Endodermal cell (in vitro differentiated cells): ENCODE measurements at regions not wholly inside any gene's neighbourhood (a gene's known extent, or its start where the extent isn't known, plus 50 kb on each side); places are given as distances from the start of the nearest gene placed in this dataset.
"Not testable (repeated sequence)": the region's sequence is repeated elsewhere in the genome, so short reads cannot be mapped to it uniquely, and the experiment has no call there.

Source experiments
- DNase-seq: peaks from one replicate; pipeline ENCODE4 v3.0.0-alpha.2; 2017
- H3K27ac ChIP-seq: 2 replicates; pipeline ENCODE4 v1.5.1; 2013; ENCODE audit warnings: mild to moderate bottlenecking, low read depth, low read length, moderate library complexity
- H3K27me3 ChIP-seq: 2 replicates; pipeline ENCODE4 v1.6.1; 2013; ENCODE audit warnings: mild to moderate bottlenecking, low read length, moderate library complexity; ENCODE audit not compliant: insufficient read depth, control insufficient read depth, poor library complexity, severe bottlenecking
- H3K36me3 ChIP-seq: 2 replicates; pipeline ENCODE4 v1.7.0; 2013; ENCODE audit warnings: mild to moderate bottlenecking, low read length, moderate library complexity; ENCODE audit not compliant: control insufficient read depth, insufficient read depth
- H3K4me1 ChIP-seq: one replicate; pipeline ENCODE4 v1.7.0; 2013; ENCODE audit warnings: low read length; ENCODE audit not compliant: control insufficient read depth, insufficient read depth
- H3K4me3 ChIP-seq: 2 replicates; pipeline ENCODE4 v1.5.1; 2013; ENCODE audit warnings: mild to moderate bottlenecking, low read length, moderate library complexity
- H3K9ac ChIP-seq: 2 replicates; pipeline ENCODE4 v1.6.1; 2013; ENCODE audit warnings: mild to moderate bottlenecking, low read length, moderate library complexity; ENCODE audit not compliant: poor library complexity, severe bottlenecking; ENCODE audit errors: extremely low read depth
- H3K9me3 ChIP-seq: 2 replicates; pipeline ENCODE4 v1.6.1; 2013; ENCODE audit warnings: mild to moderate bottlenecking, low read length, moderate library complexity; ENCODE audit not compliant: control insufficient read depth
- H3K27ac Mint-ChIP-seq: 2 replicates; pipeline ENCODE4 v1.8.0; 2020; ENCODE audit warnings: mixed read lengths
- H3K27me3 Mint-ChIP-seq: 2 replicates; pipeline ENCODE4 v1.8.0; 2021; ENCODE audit warnings: mild to moderate bottlenecking, mixed read lengths; ENCODE audit not compliant: insufficient read depth
- H3K36me3 Mint-ChIP-seq: 2 replicates; pipeline ENCODE4 v1.8.0; 2020; ENCODE audit warnings: low read depth, mixed read lengths
- H3K4me1 Mint-ChIP-seq: 2 replicates; pipeline ENCODE4 v1.8.0; 2020; ENCODE audit warnings: mixed read lengths
- H3K4me3 Mint-ChIP-seq: 2 replicates; pipeline ENCODE4 v1.8.0; 2020; ENCODE audit warnings: mild to moderate bottlenecking, moderate library complexity, mixed read lengths
- H3K9me3 Mint-ChIP-seq: 2 replicates; pipeline ENCODE4 v1.8.0; 2020; ENCODE audit warnings: mild to moderate bottlenecking, mixed read lengths
- CTCF ChIP-seq: fragments of 200-600 bp; sonication (generic); conservative IDR thresholded peaks from 2 replicates; pipeline ENCODE4 v1.5.0; 2021; ENCODE audit warnings: antibody characterized with exemption, mild to moderate bottlenecking
- WGBS, 2 experiments: methylation state at CpG; one replicate each; pipeline versions ENCODE4 v1.1.5 to v1.1.7; 2013; ENCODE audit warnings: missing lambda C conversion rate in 2 of 2, mixed read lengths in 1 of 2; ENCODE audit not compliant: insufficient coverage in 1 of 2, insufficient read length in 1 of 2; 5-methylcytosine and 5-hydroxymethylcytosine counted together

GRCh38 chr6:115539531-115539930 lies 521.2 kb downstream of the FRK start:
- no peak for DNase-seq

GRCh38 chr6:115524821-115525220 lies 535.9 kb downstream of the FRK start:
- Mint-ChIP-seq H3K27ac (no peak overlapping the region), H3K4me1 (peaks cover 4% of the 10 kb centered on the region)
- H3K4me3 ChIP-seq: no peak overlapping the region

More at GRCh38 chr6:115539531-115539930, 521.2 kb downstream of the FRK start:
- H3K4me1 ChIP-seq: no peaks in the 10 kb centered on the region
- H3K27ac ChIP-seq: no peak overlapping the region
- Mint-ChIP-seq H3K4me1 (no peaks in the 10 kb centered on the region), H3K27ac (no peak overlapping the region), H3K36me3 (no peaks in the 10 kb centered on the region), H3K9me3 (no peaks in the 10 kb centered on the region), H3K4me3 (no peak overlapping the region), H3K27me3 (peaks cover 2% of the 10 kb centered on the region)
- no peaks in the 10 kb centered on the region for H3K27me3 ChIP-seq
- WGBS, 2 experiments: 94% methylated on average over 6 of the region's 6 CpGs
- no peaks in the 10 kb centered on the region for H3K36me3 ChIP-seq
- no peak for TF ChIP-seq CTCF
- no peak overlapping the region for H3K4me3 ChIP-seq
- H3K9ac ChIP-seq: no peak overlapping the region
- no peaks in the 10 kb centered on the region for H3K9me3 ChIP-seq

GRCh38 chr6:115521747-115522146 lies 538.9 kb downstream of the FRK start:
- not testable (repeated sequence) for H3K4me3 ChIP-seq, DNase-seq, H3K27me3 Mint-ChIP-seq, H3K27me3 ChIP-seq, H3K27ac ChIP-seq, H3K4me1 ChIP-seq, H3K4me1 Mint-ChIP-seq, H3K4me3 Mint-ChIP-seq, H3K9ac ChIP-seq, H3K27ac Mint-ChIP-seq, H3K36me3 Mint-ChIP-seq, H3K36me3 ChIP-seq
- H3K9me3 Mint-ChIP-seq: peaks cover 22% of the 10 kb centered on the region
- WGBS, 2 experiments: 54 to 83% methylated on average over 1 to 3 of the region's 3 CpGs
- peaks cover 14% of the 10 kb centered on the region for H3K9me3 ChIP-seq

More at GRCh38 chr6:115524821-115525220, 535.9 kb downstream of the FRK start:
- Histone ChIP-seq H3K4me1 (no peaks in the 10 kb centered on the region), H3K9ac (no peak overlapping the region), H3K27me3 (no peaks in the 10 kb centered on the region), H3K27ac (no peak overlapping the region), H3K9me3 (peaks cover 14% of the 10 kb centered on the region), H3K36me3 (no peaks in the 10 kb centered on the region)
- TF ChIP-seq CTCF: no peak
- DNase-seq: no peak
- Mint-ChIP-seq H3K9me3 (peaks cover 21% of the 10 kb centered on the region), H3K27me3 (no peaks in the 10 kb centered on the region), H3K36me3 (no peaks in the 10 kb centered on the region), H3K4me3 (no peak overlapping the region)
- WGBS, 2 experiments: 80% methylated on average over 1 of the region's 2 CpGs; no CpG with 5 or more reads in 1 of the 2 experiments

- no peaks in the 10 kb centered on the region for H3K27me3 ChIP-seq
- H3K4me1 ChIP-seq: no peaks in the 10 kb centered on the region
- DNase-seq: no peak
- H3K9ac ChIP-seq: no peak overlapping the region
- Mint-ChIP-seq H3K4me1 (no peaks in the 10 kb centered on the region), H3K27ac (no peak overlapping the region), H3K9me3 (no peaks in the 10 kb centered on the region), H3K27me3 (no peaks in the 10 kb centered on the region), H3K4me3 (no peak overlapping the region), H3K36me3 (no peaks in the 10 kb centered on the region)
- no peak overlapping the region for H3K4me3 ChIP-seq
- no peaks in the 10 kb centered on the region for H3K36me3 ChIP-seq
- TF ChIP-seq CTCF: no peak
- 95 to 96% methylated on average over 2 to 4 of the region's 4 CpGs for WGBS, 2 experiments
- no peaks in the 10 kb centered on the region for H3K9me3 ChIP-seq
- H3K27ac ChIP-seq: no peak overlapping the region
Measured at GRCh38 chr6:115514656-115515055, 546.0 kb downstream of the FRK start.
